HG02759 (cell line): ENCODE measurements at regions not wholly inside any gene's neighbourhood (a gene's known extent, or its start where the extent isn't known, plus 50 kb on each side); places are given as distances from the start of the nearest gene placed in this dataset.

Experiments used
- ATAC-seq: cut with Tn5 transposase; IDR thresholded peaks from one replicate; pipeline ENCODE4 v1.9.1; 2021; ENCODE audit warnings: mild to moderate bottlenecking, moderate library complexity; ENCODE audit not compliant: unreplicated experiment

DNA sequence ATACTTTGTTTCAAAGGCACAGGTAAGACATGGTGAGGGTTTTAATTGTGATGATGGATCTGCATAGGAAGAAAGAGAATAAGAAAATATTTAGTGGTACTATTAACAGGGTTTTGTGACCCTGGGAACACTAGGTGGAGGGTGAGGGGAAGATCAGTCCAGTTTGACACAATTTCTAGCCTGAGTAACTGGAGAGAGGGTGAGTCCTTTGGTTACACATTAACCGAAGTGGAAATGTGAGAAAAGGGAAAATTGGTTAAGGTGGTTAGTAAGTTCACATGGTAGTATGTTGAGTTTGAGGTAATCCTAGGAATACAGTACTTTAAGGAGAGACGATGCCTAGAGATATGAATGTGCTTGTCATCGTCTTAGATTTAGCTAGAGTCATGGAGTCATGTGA lies 54.8 kb upstream of the POU3F2 start:
- no peak for ATAC-seq

DNA sequence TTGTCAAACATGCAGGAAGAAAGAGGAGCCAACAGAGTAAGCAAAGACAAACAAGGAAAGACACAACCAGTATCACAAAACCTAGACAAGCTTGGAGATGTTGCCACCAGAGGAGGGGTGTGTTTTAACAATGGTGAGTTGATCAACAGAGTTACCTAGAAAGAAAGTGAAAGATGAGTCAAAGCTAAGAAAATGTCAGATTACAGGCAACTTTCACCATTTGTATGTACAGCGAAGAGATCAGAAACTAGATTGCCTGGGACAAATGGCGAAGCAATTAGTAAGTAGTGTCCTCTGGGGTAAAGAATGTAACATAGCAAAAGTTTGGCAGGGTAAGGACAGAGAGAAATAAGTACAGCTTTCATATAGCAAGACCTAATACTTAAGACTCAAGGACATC lies 51.6 kb upstream of the POU3F2 start:
- no peak for ATAC-seq

DNA sequence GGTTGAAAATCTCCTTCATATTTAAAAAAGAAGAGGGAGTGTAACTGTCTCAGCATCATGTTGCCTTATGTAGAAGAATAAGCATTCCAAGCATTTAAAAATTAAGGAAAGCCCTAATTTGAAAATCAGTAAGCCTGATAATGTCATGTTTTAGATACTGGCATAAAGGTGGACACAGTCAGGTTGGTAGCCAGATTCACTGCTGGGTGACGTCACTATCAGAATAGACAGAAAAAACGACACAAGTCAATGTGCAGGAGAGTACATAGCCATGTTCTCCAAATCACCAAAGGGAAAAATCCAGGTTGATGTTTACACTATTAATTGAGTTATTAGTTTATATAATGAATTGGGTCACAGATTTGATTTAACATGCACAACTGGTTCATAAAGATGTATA lies 50.8 kb upstream of the POU3F2 start:
- ATAC-seq: no peak
